ENCODE measurements at regions not wholly inside any gene's neighbourhood (a gene's known extent, or its start where the extent isn't known, plus 50 kb on each side); places are given as distances from the start of the nearest gene placed in this dataset.

- DNase-seq (ENCODE audit: low read depth): no peak
- H3K4me3 ChIP-seq (ENCODE audit: low read depth, low read length): no peak overlapping the region
- no peak for TF ChIP-seq CTCF (IDR thresholded peaks at IDR 0.05; ENCODE audit: low read depth, low read length, missing control alignments)
Measured at GRCh38 chr2:419687-420317, 131.9 kb upstream of the ALKAL2 start.

- DNase-seq (ENCODE audit: low read depth): no peak
- no peak for TF ChIP-seq CTCF (IDR thresholded peaks at IDR 0.05; ENCODE audit: low read depth, low read length, missing control alignments)
- no peak overlapping the region for H3K4me3 ChIP-seq (ENCODE audit: low read depth, low read length)
Measured at GRCh38 chr2:417662-418061, 129.8 kb upstream of the ALKAL2 start.

GRCh38 chr2:417006-417405, 129.1 kb upstream of the ALKAL2 start:
- TF ChIP-seq CTCF (IDR thresholded peaks at IDR 0.05; ENCODE audit: low read depth, low read length, missing control alignments): no peak
- H3K4me3 ChIP-seq (ENCODE audit: low read depth, low read length): no peak overlapping the region
- no peak for DNase-seq (ENCODE audit: low read depth)

- no peak overlapping the region for H3K4me3 ChIP-seq (ENCODE audit: low read depth, low read length)
- TF ChIP-seq CTCF (IDR thresholded peaks at IDR 0.05; ENCODE audit: low read depth, low read length, missing control alignments): no peak
- DNase-seq (ENCODE audit: low read depth): no peak
Measured at GRCh38 chr2:415986-416610, 128.2 kb upstream of the ALKAL2 start.

- TF ChIP-seq CTCF (IDR thresholded peaks at IDR 0.05; ENCODE audit: low read depth, low read length, missing control alignments): no peak
- no peak for DNase-seq (ENCODE audit: low read depth)
- H3K4me3 ChIP-seq (ENCODE audit: low read depth, low read length): no peak overlapping the region
Measured at GRCh38 chr2:409523-409922, 121.6 kb upstream of the ALKAL2 start.

GRCh38 chr2:407630-408029, 119.7 kb upstream of the ALKAL2 start:
- DNase-seq (ENCODE audit: low read depth): no peak
- no peak for TF ChIP-seq CTCF (IDR thresholded peaks at IDR 0.05; ENCODE audit: low read depth, low read length, missing control alignments)
- no peak overlapping the region for H3K4me3 ChIP-seq (ENCODE audit: low read depth, low read length)

- DNase-seq (ENCODE audit: low read depth): no peak
- TF ChIP-seq CTCF (IDR thresholded peaks at IDR 0.05; ENCODE audit: low read depth, low read length, missing control alignments): no peak
- H3K4me3 ChIP-seq (ENCODE audit: low read depth, low read length): no peak overlapping the region
Measured at GRCh38 chr2:406876-407275, 119.0 kb upstream of the ALKAL2 start.

All from GM12864 (cell line).